Hematopoietic multipotent progenitor cell treated with erythropoietin and hydrocortisone succinate and interleukin-3 and kit ligand, for 15 days (in vitro differentiated cells): ENCODE measurements at regions not wholly inside any gene's neighbourhood (a gene's known extent, or its start where the extent isn't known, plus 50 kb on each side); places are given as distances from the start of the nearest gene placed in this dataset.
"Not testable (repeated sequence)": the region's sequence is repeated elsewhere in the genome, so short reads cannot be mapped to it uniquely, and the experiment has no call there.

ENCODE experiments used
- DNase-seq: peaks from one replicate; pipeline ENCODE4 v3.0.0-alpha.2; 2015; ENCODE audit warnings: low spot score

DNA sequence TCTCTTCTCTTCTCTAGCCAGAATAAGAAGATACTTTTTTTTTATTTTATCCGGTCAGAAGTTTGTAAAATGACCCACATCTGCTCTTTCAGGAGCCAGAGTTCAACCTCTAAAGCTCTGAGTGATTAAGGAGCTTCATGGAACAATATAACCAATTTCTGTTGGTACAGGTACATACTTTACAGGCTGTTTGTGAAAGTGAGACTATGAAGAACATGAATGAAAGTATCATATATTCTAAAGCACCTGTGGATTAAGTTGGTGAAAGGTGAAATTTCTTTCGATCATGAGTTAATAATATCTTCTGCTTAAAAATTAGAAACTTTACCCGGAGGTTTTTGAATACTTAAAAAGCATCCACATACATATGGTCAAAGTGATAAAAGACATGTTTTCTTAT, 65.2 kb downstream of the DMRT2 start:
- no peak for DNase-seq

GRCh38 chr9:1117439-1117838, 67.3 kb downstream of the DMRT2 start:
- DNase-seq: no peak

DNA sequence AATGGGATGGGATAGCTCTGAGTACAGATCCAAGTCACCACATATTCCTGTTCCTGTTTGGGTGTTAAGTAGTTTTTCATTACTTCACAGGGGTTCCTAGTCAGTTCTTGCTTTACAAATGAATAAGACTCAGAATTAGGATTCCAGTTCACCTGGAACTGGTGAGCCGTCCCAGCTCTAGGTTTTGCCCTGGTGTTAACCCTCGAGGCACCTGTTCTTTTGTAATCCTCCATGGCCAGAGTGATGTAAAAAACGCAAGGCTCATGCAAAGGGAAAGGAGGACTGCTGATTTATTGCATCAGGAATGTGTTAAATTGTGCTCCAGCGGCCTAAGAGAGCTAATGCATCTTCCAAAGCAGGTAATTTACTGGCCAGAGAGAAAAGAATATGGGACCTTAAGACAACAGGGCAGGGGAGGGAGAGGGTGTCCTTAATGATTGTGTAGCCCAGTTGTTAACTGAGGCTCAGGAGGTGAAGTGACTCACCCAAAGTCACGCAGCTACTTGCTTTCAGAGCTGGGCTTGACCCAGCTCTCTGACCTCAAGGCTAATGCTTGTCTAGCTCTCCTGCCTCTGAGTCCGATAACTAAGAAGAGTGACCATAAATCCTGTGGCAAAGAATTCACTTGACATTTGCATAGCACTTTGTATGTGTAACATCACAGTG, 70.5 kb downstream of the DMRT2 start:
- DNase-seq: no peak

- no peak for DNase-seq
These were observed 75.6 kb downstream of the DMRT2 start for GRCh38 chr9:1125741-1126140.

GRCh38 chr9:1128046-1128445, 77.9 kb downstream of the DMRT2 start:
- DNase-seq: no peak

DNA sequence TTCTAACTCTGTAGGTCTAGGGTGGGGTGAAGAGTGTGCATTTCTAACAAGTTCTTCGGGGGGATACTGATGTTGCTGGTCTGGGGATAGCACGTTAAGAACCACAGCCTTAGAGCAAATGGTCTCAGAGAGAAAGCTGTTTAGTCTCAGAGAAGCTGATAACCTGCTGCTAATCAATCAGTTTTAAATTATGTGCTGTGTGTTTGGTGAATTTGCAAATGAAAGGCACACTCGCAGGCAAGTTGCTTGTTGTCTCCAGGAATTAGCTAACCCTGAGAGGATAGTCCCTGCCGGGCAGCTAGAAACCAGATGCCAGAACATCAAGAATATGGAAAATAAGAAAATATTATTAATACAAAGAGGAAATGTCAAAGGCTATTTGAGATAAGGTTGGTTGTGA, 79.2 kb downstream of the DMRT2 start:
- DNase-seq: no peak

DNA sequence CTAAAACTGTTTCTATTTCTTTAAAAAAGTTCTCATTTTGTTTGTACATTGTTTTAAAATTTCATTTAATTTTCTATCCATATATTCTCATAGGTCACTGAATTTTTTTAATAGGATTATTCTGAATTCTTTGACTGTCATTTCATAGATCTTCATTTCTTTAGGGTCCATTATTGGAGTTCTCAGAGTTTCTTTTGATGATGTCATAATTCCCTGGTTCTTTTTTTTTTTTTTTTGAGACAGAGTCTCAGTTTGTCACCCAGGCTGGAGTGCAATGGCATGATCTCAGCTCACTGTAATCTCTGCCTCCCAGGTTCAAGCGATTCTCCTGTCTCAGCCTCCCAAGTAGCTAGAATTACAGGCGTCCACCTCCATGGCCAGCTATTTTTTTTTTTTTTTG, 89.9 kb downstream of the DMRT2 start:
- DNase-seq: no peak

GRCh38 chr9:1151691-1152090, 101.5 kb downstream of the DMRT2 start:
- no peak for DNase-seq

- DNase-seq: no peak
These were observed 102.0 kb downstream of the DMRT2 start for GRCh38 chr9:1152171-1152570.

DNA sequence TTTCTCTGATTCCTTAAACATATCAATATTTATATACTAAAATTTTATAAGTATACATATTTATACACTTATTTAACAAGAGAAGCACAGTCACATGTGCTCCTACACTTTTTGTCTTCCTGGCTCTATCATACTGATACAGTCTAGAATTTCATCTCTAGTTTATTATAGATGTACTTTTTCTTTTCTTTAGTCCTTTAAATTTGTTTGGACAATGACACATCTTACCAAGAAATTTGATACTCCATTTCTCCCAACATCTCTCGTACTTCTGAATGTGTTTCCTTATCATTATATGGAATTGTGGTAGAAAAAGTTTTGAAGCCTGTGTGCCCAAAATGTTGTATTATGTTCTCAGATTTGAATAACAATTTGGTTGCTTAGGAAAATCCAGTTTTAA, 104.6 kb downstream of the DMRT2 start:
- no peak for DNase-seq

- DNase-seq: no peak
These were observed 105.4 kb downstream of the DMRT2 start for GRCh38 chr9:1155602-1156001.

- no peak for DNase-seq
These were observed 106.8 kb downstream of the DMRT2 start for GRCh38 chr9:1156794-1157550.

DNA sequence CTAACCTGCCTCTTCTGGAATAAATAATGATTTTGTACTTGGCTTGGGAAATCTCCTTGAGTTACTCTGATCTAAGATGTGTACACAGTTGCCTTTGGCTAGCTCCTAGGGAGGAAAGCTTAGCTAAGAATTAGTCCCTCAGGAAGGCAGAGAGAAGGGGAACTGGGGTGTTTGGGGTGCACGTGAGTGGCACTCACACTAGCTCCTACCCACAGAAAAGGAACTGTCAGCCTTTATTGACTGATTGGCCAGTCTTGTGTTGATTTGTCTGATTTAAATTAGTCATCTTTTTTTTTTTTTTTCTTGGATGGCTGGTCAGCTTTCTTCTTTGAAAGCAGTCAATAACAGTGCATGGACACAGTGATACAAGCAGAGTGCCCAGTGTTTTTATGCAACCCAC, 107.7 kb downstream of the DMRT2 start:
- DNase-seq: no peak

DNA sequence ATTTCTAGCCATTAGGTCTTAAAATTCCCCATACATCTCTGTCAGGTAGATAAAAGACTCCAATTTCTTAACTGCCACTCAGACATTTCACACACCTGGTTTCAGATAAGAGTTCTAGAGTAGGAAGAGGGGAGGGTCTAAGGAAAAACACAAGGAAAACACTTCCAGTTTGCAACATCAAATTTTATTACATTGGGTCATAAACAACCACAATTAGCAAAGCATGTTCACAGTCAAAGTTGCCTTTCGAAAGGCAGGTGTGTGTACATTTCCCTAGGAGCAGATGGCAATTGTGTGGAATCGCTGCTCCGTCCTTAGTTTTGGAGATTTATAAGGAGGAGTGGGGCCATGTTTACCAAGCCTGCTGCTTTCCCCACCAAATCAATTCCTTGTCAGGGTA, 120.8 kb downstream of the DMRT2 start:
- DNase-seq: no peak

GRCh38 chr9:1171546-1171945, 121.4 kb downstream of the DMRT2 start:
- DNase-seq: no peak

DNA sequence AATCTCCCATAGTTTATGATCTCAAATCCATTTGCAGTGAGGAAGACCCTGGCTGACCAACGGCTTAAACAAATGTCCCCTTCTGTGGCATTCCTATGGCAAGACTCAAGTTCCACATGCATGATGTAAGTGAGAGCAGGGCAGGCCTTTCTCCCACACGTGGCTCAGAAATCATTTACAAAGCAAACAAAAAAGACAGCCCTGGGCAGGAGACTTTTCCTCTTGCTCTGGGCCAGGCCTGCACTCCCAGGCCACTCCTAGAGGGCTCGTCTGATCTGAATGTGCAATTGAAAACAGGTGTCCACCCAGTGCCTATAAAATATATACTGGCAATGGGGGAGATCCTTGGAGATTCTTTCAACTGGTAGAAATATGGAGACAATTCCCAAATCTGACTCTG, 123.1 kb downstream of the DMRT2 start:
- DNase-seq: no peak

DNA sequence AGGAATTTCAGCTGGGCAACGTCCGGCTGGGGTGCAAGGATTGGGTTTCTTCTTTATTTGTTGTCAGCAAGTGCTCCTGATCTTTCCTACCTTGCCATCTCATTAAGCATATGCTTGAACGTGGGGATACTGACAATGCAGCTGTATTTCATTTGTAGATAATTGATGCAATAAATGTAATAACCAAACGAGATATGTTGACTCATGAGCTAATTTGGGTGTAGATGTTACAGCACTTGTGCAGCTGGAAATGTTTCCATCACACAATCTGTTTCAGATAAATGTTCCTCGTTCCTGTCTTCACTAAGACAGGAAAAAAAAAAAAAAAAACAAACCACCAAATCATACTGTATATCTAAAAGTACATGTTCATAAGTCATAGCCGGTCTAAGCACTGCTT, 123.8 kb downstream of the DMRT2 start:
- DNase-seq: no peak

DNA sequence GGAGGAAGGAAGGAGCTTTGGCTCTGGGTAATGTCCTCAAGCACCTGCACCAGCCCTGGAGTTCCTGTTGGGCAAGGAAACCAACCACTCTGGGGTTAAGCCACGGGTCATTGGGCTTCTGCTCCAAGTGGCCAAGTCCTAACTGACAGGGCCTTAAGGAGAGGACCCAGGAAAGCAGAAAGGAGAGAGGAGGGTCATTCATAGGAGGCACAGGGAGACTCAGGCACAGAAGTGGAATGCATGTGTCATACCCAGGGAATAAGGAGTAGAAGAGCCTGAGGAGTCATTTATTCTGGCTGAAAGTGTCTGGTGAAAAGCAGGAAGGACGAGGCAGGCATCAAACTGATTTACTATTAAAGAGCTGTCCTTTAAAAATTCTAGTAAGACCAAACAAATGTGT, 129.2 kb downstream of the DMRT2 start:
- no peak for DNase-seq

DNA sequence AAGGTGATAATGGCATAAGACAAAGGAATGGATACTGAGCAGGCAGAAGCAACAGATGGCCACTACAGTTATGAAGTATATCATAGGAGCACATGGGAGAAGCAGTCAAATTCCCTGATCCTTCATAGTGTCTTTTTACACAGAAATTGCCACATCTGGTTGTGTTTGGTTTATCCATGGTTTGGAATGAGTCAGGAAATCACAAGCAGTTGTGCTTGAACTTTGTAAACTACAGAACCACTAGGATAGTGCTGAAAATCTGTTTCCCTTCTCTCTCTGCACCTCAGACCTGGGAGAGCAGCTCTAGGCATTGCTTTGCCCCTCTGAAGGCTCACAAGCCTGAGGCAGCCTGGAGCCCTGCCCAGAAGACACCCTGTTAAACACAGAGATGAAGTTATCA, 134.0 kb downstream of the DMRT2 start:
- DNase-seq: no peak

DNA sequence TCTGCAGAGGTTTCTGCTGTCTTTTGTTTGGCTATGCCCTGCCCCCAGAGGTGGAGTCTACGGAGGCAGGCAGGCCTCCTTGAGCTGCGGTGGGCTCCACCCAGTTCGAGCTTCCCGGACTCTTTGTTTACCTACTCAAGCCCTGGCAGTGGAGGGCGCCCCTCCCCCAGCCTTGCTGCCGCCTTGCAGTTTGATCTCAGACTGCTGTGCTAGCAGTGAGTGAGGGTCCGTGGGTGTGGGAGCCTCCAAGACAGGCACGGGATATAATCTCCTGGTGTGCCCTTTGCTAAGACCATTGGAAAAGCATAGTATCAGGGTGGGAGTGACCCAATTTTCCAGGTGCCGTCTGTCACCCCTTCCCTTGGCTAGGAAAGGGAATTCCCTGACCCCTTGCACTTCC, 137.0 kb downstream of the DMRT2 start:
- not testable (repeated sequence) for DNase-seq

- DNase-seq: not testable (repeated sequence)
These were observed 145.5 kb downstream of the DMRT2 start for GRCh38 chr9:1195636-1196035.

- DNase-seq: no peak
These were observed 147.9 kb downstream of the DMRT2 start for GRCh38 chr9:1198085-1198484.

- DNase-seq: no peak
These were observed 150.7 kb downstream of the DMRT2 start for GRCh38 chr9:1200847-1201251.

GRCh38 chr9:1201262-1201661, 151.1 kb downstream of the DMRT2 start:
- DNase-seq: no peak
